Neural cell (in vitro differentiated cells): ENCODE measurements at regions not wholly inside any gene's neighbourhood (a gene's known extent, or its start where the extent isn't known, plus 50 kb on each side); places are given as distances from the start of the nearest gene placed in this dataset.

Source experiments
- H2AFZ ChIP-seq: fragments of 200-600, 300-800 bp; sonication (generic), shearing (Covaris generic); 2 replicates; pipeline ENCODE4 v1.6.0; 2014; ENCODE audit warnings: low read depth, mild to moderate bottlenecking, antibody characterized with exemption, low read length, moderate library complexity
- H3F3A ChIP-seq: fragments of 200-600 bp; shearing (Covaris generic); 2 replicates; pipeline ENCODE4 v1.6.1; 2016; ENCODE audit warnings: mild to moderate bottlenecking, moderate library complexity, mixed read lengths, antibody characterized with exemption, low read length; ENCODE audit not compliant: insufficient read depth, poor library complexity, severe bottlenecking
- H3K27ac ChIP-seq: fragments of 200-600, 300-800 bp; sonication (generic), shearing (Covaris generic); 2 replicates; pipeline ENCODE4 v1.5.1; 2014; ENCODE audit warnings: mild to moderate bottlenecking, low read length, moderate library complexity
- H3K27me3 ChIP-seq: fragments of 300-800, 200-600 bp; sonication (generic), shearing (Covaris generic); 2 replicates; pipeline ENCODE4 v1.6.0; 2014; ENCODE audit warnings: mild to moderate bottlenecking, low read depth, low read length, moderate library complexity; ENCODE audit not compliant: insufficient read depth
- H3K36me3 ChIP-seq: fragments of 300-800, 200-600 bp; sonication (generic), shearing (Covaris generic); 2 replicates; pipeline ENCODE4 v1.5.1; 2014; ENCODE audit warnings: mild to moderate bottlenecking, antibody characterized with exemption, low read length, moderate library complexity; ENCODE audit not compliant: insufficient read depth
- H3K4me2 ChIP-seq: fragments of 300-800, 200-600 bp; sonication (generic), shearing (Covaris generic); 2 replicates; pipeline ENCODE4 v1.6.0; 2014; ENCODE audit warnings: mild to moderate bottlenecking, low read length
- H3K4me3 ChIP-seq: fragments of 300-800, 200-600 bp; sonication (generic), shearing (Covaris generic); 2 replicates; pipeline ENCODE4 v1.5.1; 2014; ENCODE audit warnings: mild to moderate bottlenecking, low read length, moderate library complexity
- H3K79me2 ChIP-seq: fragments of 200-600 bp; shearing (Covaris generic); replicated peaks from 2 replicates; pipeline ENCODE4 v1.6.0; 2014; ENCODE audit warnings: mild to moderate bottlenecking, low read length, moderate library complexity; ENCODE audit not compliant: insufficient read depth
- H3K9ac ChIP-seq: fragments of 300-800, 200-600 bp; sonication (generic), shearing (Covaris generic); 2 replicates; pipeline ENCODE4 v1.6.1; 2016; ENCODE audit warnings: mild to moderate bottlenecking, low read length, mixed read lengths
- H3K9me2 ChIP-seq: fragments of 200-600 bp; shearing (Covaris generic); 2 replicates; pipeline ENCODE4 v1.6.1; 2016; ENCODE audit warnings: mild to moderate bottlenecking, low read length, mixed read lengths; ENCODE audit not compliant: insufficient read depth
- H3K9me3 ChIP-seq: fragments of 200-600, 300-800 bp; sonication (generic), shearing (Covaris generic); 2 replicates; pipeline ENCODE4 v1.6.1; 2016; ENCODE audit warnings: mild to moderate bottlenecking, mixed run types, low read length, moderate library complexity, mixed read lengths
- H4K20me1 ChIP-seq: fragments of 200-600 bp; shearing (Covaris generic); 2 replicates; pipeline ENCODE4 v1.6.1; 2016; ENCODE audit warnings: mild to moderate bottlenecking, mixed run types; ENCODE audit not compliant: insufficient read depth
- EP300 ChIP-seq: fragments of 450-650 bp; conservative IDR thresholded peaks from 2 replicates; pipeline ENCODE4 v1.6.1; 2014; ENCODE audit warnings: antibody characterized with exemption, mild to moderate bottlenecking, moderate library complexity; ENCODE audit not compliant: poor library complexity, severe bottlenecking
- EZH2 ChIP-seq: fragments of 200-600, 300-800 bp; shearing (Covaris generic), sonication (generic); IDR thresholded peaks from 2 replicates; pipeline ENCODE4 v1.6.1; 2014; ENCODE audit warnings: antibody characterized with exemption, low read length, borderline replicate concordance, mild to moderate bottlenecking; ENCODE audit not compliant: insufficient read depth, poor library complexity, severe bottlenecking
- MXI1 ChIP-seq: fragments of 450-650 bp; conservative IDR thresholded peaks from 2 replicates; pipeline ENCODE4 v1.6.1; 2014; ENCODE audit warnings: antibody characterized with exemption, mild to moderate bottlenecking; ENCODE audit not compliant: poor library complexity, severe bottlenecking
- POLR2AphosphoS5 ChIP-seq: IDR thresholded peaks from 2 replicates; pipeline ENCODE4 v1.6.1; 2012
- RAD21 ChIP-seq: fragments of 450-650 bp; conservative IDR thresholded peaks from 2 replicates; pipeline ENCODE4 v1.6.1; 2014; ENCODE audit warnings: antibody characterized with exemption, mild to moderate bottlenecking, moderate library complexity
- SMC3 ChIP-seq: fragments of 450-650 bp; conservative IDR thresholded peaks from 2 replicates; pipeline ENCODE4 v1.6.1; 2014; ENCODE audit warnings: antibody characterized with exemption, mild to moderate bottlenecking, moderate library complexity; ENCODE audit not compliant: poor library complexity
- TAF1 ChIP-seq: IDR thresholded peaks from 2 replicates; pipeline ENCODE4 v1.6.1; 2012; ENCODE audit warnings: low read depth
- TF ChIP-seq, protein P1 (sequence below): fragments of 450-650 bp; IDR thresholded peaks from 2 replicates; pipeline ENCODE4 v1.5.1; 2014; ENCODE audit warnings: antibody characterized with exemption, mild to moderate bottlenecking, moderate library complexity; ENCODE audit not compliant: poor library complexity, severe bottlenecking
- TF ChIP-seq, protein P2 (sequence below): IDR thresholded peaks from 2 replicates; pipeline ENCODE4 v1.6.1; 2012; ENCODE audit warnings: borderline replicate concordance

DNA sequence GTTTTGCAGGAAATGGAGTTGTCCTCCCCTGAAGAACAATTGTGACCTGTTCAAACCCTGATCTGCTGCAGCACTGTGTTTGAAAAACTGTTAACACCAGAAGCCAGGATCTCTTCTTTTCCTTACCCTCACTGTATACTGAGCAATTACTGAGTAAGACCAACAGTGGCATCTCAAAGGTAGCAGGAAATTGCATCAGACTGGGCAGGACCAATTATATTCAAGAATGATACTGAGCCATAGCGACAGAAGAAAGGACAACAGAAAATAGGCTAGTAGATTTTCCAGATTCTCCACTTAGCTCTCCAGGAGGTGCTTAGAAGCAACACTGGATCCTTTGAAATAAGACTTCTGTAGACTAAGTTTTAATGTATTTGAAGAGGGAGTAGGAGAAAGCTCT, 57.4 kb upstream of the INHBA start:
- TF ChIP-seq RAD21 (no peak), SMC3 (no peak), EP300 (no peak), MXI1 (no peak), POLR2AphosphoS5 (no peak), EZH2 (no peak)
- TF ChIP-seq, protein P1, sequence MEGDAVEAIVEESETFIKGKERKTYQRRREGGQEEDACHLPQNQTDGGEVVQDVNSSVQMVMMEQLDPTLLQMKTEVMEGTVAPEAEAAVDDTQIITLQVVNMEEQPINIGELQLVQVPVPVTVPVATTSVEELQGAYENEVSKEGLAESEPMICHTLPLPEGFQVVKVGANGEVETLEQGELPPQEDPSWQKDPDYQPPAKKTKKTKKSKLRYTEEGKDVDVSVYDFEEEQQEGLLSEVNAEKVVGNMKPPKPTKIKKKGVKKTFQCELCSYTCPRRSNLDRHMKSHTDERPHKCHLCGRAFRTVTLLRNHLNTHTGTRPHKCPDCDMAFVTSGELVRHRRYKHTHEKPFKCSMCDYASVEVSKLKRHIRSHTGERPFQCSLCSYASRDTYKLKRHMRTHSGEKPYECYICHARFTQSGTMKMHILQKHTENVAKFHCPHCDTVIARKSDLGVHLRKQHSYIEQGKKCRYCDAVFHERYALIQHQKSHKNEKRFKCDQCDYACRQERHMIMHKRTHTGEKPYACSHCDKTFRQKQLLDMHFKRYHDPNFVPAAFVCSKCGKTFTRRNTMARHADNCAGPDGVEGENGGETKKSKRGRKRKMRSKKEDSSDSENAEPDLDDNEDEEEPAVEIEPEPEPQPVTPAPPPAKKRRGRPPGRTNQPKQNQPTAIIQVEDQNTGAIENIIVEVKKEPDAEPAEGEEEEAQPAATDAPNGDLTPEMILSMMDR, result no peak
- TF ChIP-seq, protein P2, sequence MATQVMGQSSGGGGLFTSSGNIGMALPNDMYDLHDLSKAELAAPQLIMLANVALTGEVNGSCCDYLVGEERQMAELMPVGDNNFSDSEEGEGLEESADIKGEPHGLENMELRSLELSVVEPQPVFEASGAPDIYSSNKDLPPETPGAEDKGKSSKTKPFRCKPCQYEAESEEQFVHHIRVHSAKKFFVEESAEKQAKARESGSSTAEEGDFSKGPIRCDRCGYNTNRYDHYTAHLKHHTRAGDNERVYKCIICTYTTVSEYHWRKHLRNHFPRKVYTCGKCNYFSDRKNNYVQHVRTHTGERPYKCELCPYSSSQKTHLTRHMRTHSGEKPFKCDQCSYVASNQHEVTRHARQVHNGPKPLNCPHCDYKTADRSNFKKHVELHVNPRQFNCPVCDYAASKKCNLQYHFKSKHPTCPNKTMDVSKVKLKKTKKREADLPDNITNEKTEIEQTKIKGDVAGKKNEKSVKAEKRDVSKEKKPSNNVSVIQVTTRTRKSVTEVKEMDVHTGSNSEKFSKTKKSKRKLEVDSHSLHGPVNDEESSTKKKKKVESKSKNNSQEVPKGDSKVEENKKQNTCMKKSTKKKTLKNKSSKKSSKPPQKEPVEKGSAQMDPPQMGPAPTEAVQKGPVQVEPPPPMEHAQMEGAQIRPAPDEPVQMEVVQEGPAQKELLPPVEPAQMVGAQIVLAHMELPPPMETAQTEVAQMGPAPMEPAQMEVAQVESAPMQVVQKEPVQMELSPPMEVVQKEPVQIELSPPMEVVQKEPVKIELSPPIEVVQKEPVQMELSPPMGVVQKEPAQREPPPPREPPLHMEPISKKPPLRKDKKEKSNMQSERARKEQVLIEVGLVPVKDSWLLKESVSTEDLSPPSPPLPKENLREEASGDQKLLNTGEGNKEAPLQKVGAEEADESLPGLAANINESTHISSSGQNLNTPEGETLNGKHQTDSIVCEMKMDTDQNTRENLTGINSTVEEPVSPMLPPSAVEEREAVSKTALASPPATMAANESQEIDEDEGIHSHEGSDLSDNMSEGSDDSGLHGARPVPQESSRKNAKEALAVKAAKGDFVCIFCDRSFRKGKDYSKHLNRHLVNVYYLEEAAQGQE, result no peak
- no peaks in the 10 kb centered on the region for H4K20me1 ChIP-seq
- H3K79me2 ChIP-seq, result no peaks in the 10 kb centered on the region

GRCh38 chr7:41758321-41758720, 55.4 kb upstream of the INHBA start:
- Histone ChIP-seq H3K27ac (no peak overlapping the region), H3K9me2 (no peaks in the 10 kb centered on the region), H4K20me1 (no peaks in the 10 kb centered on the region), H3K9ac (no peak overlapping the region), H3K79me2 (no peaks in the 10 kb centered on the region), H3K27me3 (no peaks in the 10 kb centered on the region), H3K9me3 (no peaks in the 10 kb centered on the region), H2AFZ (no peak overlapping the region), H3K36me3 (no peaks in the 10 kb centered on the region), H3K4me2 (no peak overlapping the region), H3F3A (no peaks in the 10 kb centered on the region), H3K4me3 (no peak overlapping the region)
- TF ChIP-seq MXI1, result no peak
- TF ChIP-seq, protein P2, result no peak
- no peak for TF ChIP-seq POLR2AphosphoS5
- no peak for TF ChIP-seq SMC3
- TF ChIP-seq EP300, result no peak
- TF ChIP-seq EZH2, result no peak
- TF ChIP-seq, protein P1, result no peak
- no peak for TF ChIP-seq RAD21
- no peak for TF ChIP-seq TAF1

More for the DNA sequence above, 57.4 kb upstream of the INHBA start:
- no peaks in the 10 kb centered on the region for H3K27me3 ChIP-seq
- no peak overlapping the region for H3K9ac ChIP-seq
- H3K9me2 ChIP-seq, result no peaks in the 10 kb centered on the region
- no peaks in the 10 kb centered on the region for H3F3A ChIP-seq
- H3K27ac ChIP-seq, result no peak overlapping the region
- no peak overlapping the region for H3K4me2 ChIP-seq
- H3K4me3 ChIP-seq, result no peak overlapping the region
- no peaks in the 10 kb centered on the region for H3K36me3 ChIP-seq
- no peak overlapping the region for H2AFZ ChIP-seq
- H3K9me3 ChIP-seq, result no peaks in the 10 kb centered on the region
